NCI-H524 (cell line): ENCODE measurements at regions not wholly inside any gene's neighbourhood (a gene's known extent, or its start where the extent isn't known, plus 50 kb on each side); places are given as distances from the start of the nearest gene placed in this dataset.
"Not testable (repeated sequence)": the region's sequence is repeated elsewhere in the genome, so short reads cannot be mapped to it uniquely, and the experiment has no call there.

Experiments used
- DNase-seq, 2 experiments: peaks; one replicate each; lab custom pipeline; 2025; lab: John Stamatoyannopoulos, UW

- DNase-seq, result no peak
These were observed 643.5 kb upstream of the SOX9 start for GRCh38 chr17:71477356-71477755.

DNA sequence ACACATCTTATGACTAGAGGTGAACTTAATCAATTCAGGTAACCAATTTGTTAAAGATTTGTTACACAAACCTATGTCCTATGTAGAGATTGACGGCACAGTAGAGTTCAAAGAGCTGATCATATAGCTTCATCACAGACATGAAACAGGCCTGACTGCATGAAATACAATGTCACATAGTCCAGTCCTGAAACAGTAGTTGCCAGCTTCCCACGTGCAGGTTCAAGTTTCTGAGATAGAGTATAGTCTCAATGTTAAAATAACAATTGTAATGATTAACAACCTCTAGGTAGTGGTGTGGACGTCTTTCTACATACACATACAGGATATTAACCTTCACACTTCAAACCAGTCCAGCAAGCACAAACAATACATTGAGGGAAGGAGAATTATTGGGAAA is 640.7 kb upstream of the SOX9 start:
- no peak for DNase-seq

DNA sequence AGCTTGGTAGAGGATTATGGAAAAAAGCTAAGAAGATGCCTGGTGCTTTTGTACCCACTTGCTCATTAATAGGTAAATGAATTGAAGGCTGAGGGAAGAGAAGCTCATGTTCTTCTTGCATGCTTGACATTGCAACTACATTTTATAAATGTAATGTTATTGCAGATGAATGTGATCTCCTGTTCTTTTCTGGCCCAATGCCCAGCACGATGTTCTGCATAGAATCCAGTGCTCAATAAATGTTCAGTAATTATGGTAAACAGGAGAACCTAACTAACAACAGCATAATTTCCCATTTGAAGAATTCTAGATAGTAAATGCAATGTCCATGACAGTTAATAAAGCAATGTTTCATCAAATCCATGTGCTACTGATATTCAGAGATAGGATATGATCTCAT is 638.2 kb upstream of the SOX9 start:
- no peak for DNase-seq

GRCh38 chr17:71484546-71484945 is 636.3 kb upstream of the SOX9 start:
- no peak for DNase-seq

GRCh38 chr17:71485426-71485825 is 635.4 kb upstream of the SOX9 start:
- DNase-seq, result no peak

GRCh38 chr17:71486261-71486660 is 634.6 kb upstream of the SOX9 start:
- no peak for DNase-seq

GRCh38 chr17:71488851-71489250 is 632.0 kb upstream of the SOX9 start:
- DNase-seq, result no peak

- no peak for DNase-seq
These were observed 626.6 kb upstream of the SOX9 start for GRCh38 chr17:71494062-71494855.

DNA sequence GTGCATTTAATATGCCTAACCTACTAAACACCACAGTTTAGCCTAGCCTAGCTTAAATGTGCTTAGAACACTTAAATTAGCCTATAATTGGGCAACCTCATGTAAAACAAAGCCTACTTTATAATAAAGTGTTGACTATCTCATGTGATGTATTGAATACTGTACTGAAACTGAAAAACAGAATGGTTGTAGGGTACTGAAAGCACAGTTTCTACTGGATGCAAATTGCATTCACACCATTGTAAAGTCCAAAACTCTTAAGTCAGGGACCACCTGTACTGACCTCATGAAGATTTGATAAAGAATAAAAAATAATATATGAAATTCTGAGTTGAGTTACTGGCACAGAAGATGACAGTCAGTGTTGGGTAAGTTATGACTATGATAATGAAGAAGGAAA is 625.4 kb upstream of the SOX9 start:
- DNase-seq, result no peak

GRCh38 chr17:71496552-71496951 is 624.3 kb upstream of the SOX9 start:
- no peak for DNase-seq

GRCh38 chr17:71500761-71501555 is 619.9 kb upstream of the SOX9 start:
- no peak for DNase-seq

GRCh38 chr17:71501711-71502110 is 619.1 kb upstream of the SOX9 start:
- no peak for DNase-seq

DNA sequence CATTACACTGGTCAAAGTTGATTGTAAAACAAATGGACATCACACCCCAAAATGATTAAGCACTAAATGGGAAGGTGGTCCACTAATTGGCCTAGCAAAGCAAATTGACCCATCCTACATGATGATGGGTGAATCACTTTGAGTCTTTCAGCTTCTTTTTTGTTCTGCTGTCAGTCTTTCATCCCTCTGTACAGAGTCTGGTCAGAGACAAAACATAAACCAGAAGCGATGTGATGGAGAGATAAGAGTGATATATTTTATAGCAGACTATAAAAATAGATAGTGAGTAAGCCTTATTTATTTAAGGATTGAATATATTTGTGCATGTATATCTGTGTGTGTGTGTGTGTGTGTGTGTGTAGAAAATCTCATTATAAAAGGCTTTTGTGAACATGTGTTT is 618.4 kb upstream of the SOX9 start:
- no peak for DNase-seq

GRCh38 chr17:71503710-71504465 is 616.9 kb upstream of the SOX9 start:
- peak in 1 of 2 experiments; percentile 6 for DNase-seq

DNA sequence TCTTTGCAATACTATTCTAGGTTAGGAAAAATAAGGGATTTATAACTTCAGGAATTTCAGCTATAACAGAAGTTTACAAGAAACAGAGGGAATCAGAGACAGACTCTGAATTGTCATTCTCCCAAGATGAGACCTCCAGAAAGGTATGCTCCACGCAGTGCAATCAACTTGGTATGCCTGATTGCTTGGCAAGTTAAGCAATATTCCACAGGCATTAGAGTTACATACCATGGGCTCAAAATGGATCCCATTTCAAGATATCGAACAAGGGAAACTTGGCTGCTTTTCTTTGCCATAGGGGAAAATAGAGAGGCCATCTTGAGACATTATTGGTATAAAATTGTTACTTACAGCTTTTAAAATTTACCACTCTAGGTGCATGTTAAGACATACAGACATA is 615.6 kb upstream of the SOX9 start:
- DNase-seq, result no peak

DNA sequence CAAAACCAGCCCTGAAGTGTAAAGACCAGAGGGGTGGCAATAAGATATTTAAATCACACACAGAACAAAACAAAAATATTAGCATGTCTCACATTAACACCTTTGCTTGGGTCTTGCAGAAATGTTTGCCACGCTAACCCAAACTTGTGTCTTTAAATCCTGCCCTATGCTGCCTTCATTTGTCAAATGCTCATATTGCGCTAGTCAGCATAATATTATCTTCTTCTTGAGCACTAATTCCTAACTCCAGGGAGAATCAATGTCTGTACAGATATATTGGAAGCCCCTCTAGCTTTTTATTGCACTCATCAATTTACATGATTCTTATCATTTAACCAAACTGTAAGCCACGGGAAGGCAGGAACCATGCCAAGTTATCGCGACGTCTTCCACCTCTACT is 614.8 kb upstream of the SOX9 start:
- no peak for DNase-seq

GRCh38 chr17:71511266-71511995 is 609.4 kb upstream of the SOX9 start:
- DNase-seq, result peak in 1 of 2 experiments; percentile 2

- DNase-seq, result not testable (repeated sequence)
These were observed 607.1 kb upstream of the SOX9 start for GRCh38 chr17:71513725-71514124.

- peak in 1 of 2 experiments; percentile 6 for DNase-seq
These were observed 604.7 kb upstream of the SOX9 start for GRCh38 chr17:71516149-71516548.

GRCh38 chr17:71519285-71519684 is 601.5 kb upstream of the SOX9 start:
- DNase-seq, result no peak

GRCh38 chr17:71521724-71522123 is 599.1 kb upstream of the SOX9 start:
- DNase-seq, result peak in 1 of 2 experiments; percentile 6

GRCh38 chr17:71522383-71522782 is 598.4 kb upstream of the SOX9 start:
- no peak for DNase-seq
